IPS DF 6.9 (cell line): ENCODE measurements at regions not wholly inside any gene's neighbourhood (a gene's known extent, or its start where the extent isn't known, plus 50 kb on each side); places are given as distances from the start of the nearest gene placed in this dataset.

Source experiments
- DNase-seq: peaks from one replicate; pipeline ENCODE4 v3.0.0-alpha.2; 2013; ENCODE audit warnings: low read depth, low spot score
- H3K27ac ChIP-seq: one replicate; pipeline ENCODE4 v1.5.1; 2013; ENCODE audit warnings: low read length, control low read depth
- H3K27me3 ChIP-seq: 2 replicates; pipeline ENCODE4 v1.6.1; 2013; ENCODE audit warnings: mild to moderate bottlenecking, low read length; ENCODE audit not compliant: control insufficient read depth, insufficient read depth
- H3K36me3 ChIP-seq: 2 replicates; pipeline ENCODE4 v1.6.1; 2013; ENCODE audit warnings: low read length; ENCODE audit not compliant: control insufficient read depth, insufficient read depth
- H3K4me1 ChIP-seq: 2 replicates; pipeline ENCODE4 v1.6.1; 2013; ENCODE audit warnings: low read length; ENCODE audit not compliant: control insufficient read depth, insufficient read depth
- H3K4me3 ChIP-seq: 2 replicates; pipeline ENCODE4 v1.5.1; 2013; ENCODE audit warnings: mild to moderate bottlenecking, low read length
- H3K9me3 ChIP-seq: 2 replicates; pipeline ENCODE4 v1.6.1; 2013; ENCODE audit warnings: low read length, inconsistent platforms; ENCODE audit not compliant: control insufficient read depth, insufficient read depth
- WGBS: extraction: QIAGEN DNeasy Blood & Tissue Kit; methylation state at CpG from one replicate; pipeline ENCODE4 v1.1.7; 2013; ENCODE audit warnings: mixed read lengths, missing lambda C conversion rate; ENCODE audit not compliant: insufficient read length, insufficient coverage; 5-methylcytosine and 5-hydroxymethylcytosine counted together

- no peaks in the 10 kb centered on the region for H3K27me3 ChIP-seq
- H3K36me3 ChIP-seq = no peaks in the 10 kb centered on the region
- H3K9me3 ChIP-seq = no peaks in the 10 kb centered on the region
- no CpG with 5 or more reads among the region's 4 CpGs for WGBS
- H3K27ac ChIP-seq = no peak overlapping the region
- peaks cover 3% of the 10 kb centered on the region; the same call in 1 of the 2 replicates for H3K4me1 ChIP-seq
- H3K4me3 ChIP-seq = no peak overlapping the region
- DNase-seq = no peak
These were observed 317.0 kb downstream of the MAF start for GRCh38 chr16:79283578-79283977.

- no peak for DNase-seq
- no peak overlapping the region for H3K4me3 ChIP-seq
- no CpG with 5 or more reads among the region's 2 CpGs for whole genome bisulfite sequencing
These were observed 317.7 kb downstream of the MAF start for GRCh38 chr16:79282806-79283205.

DNA sequence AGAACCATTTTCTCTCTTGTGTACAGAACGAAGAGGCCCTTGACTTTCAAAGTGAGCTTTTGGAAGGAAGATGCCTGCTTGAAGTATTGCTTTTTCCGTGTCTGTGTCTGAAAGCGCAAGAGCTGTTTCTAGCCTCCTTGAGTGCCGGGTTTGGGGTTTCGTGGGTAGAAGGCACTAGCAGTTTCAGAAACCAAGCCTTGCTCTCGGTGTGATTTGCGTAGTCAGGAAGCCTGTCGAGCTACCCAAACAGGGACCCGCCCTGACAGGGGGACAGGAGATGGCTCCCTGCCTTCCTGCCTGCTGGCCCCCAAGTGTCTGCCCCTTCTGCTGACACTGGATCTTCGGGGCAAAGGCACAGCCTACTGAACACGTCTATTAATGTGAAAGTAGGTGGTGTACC, 322.0 kb downstream of the MAF start:
- Histone ChIP-seq H3K27me3 (no peaks in the 10 kb centered on the region), H3K4me3 (no peak overlapping the region), H3K27ac (no peak overlapping the region), H3K4me1 (no peaks in the 10 kb centered on the region; the same call in 1 of the 2 replicates), H3K36me3 (no peaks in the 10 kb centered on the region), H3K9me3 (no peaks in the 10 kb centered on the region)
- WGBS = no CpG with 5 or more reads among the region's 11 CpGs
- no peak for DNase-seq

More at GRCh38 chr16:79282806-79283205, 317.7 kb downstream of the MAF start:
- Histone ChIP-seq H3K27ac (no peak overlapping the region), H3K4me1 (peaks cover 3% of the 10 kb centered on the region; the same call in 1 of the 2 replicates), H3K27me3 (no peaks in the 10 kb centered on the region), H3K36me3 (no peaks in the 10 kb centered on the region), H3K9me3 (no peaks in the 10 kb centered on the region)

DNA sequence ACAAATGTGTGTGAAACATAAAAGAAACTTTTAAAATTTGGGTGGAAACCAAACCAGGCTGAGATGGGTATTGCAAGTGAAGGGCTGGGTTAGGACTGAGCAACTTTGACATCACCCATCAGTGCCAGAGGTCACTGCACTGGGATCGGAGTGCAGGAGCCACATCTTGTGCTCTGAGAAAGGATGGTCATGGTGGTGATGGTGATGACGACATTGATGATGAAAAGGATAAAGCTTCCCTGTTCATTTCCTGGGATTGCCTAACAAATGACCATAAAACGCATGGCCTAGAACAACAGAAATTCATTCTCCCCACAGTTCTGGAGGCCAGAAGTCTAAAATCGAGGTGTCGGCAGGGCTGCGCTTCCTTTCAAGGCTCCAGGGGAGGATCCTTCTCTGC, 324.0 kb downstream of the MAF start:
- no peak overlapping the region for H3K4me3 ChIP-seq
- no peaks in the 10 kb centered on the region; the same call in 1 of the 2 replicates for H3K4me1 ChIP-seq
- DNase-seq = no peak
- H3K27me3 ChIP-seq = no peaks in the 10 kb centered on the region
- WGBS = no CpG with 5 or more reads among the region's 6 CpGs
- H3K27ac ChIP-seq = no peak overlapping the region
- H3K36me3 ChIP-seq = no peaks in the 10 kb centered on the region
- no peaks in the 10 kb centered on the region for H3K9me3 ChIP-seq

DNA sequence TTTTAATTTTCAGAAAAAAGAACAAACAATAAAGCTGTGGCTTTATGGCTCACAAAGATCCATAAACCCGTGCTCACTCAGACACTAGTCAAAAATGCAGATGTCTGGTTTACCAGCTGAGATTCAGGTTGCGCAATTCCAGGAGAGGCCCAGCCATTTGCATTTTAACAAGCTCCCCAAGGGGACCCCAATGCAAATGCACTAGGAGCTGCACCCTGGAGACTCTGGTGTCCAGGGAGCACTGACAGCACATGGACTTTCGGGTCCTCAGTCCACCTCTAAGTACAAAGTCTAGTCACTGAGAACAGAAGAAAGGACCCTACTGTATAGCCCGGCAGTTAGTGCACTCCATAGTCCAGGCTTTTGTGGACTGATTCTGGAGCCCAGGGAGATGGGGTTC, 326.3 kb downstream of the MAF start:
- no peaks in the 10 kb centered on the region for H3K9me3 ChIP-seq
- DNase-seq = no peak
- no peaks in the 10 kb centered on the region for H3K36me3 ChIP-seq
- no peaks in the 10 kb centered on the region for H3K27me3 ChIP-seq
- H3K4me1 ChIP-seq = no peaks in the 10 kb centered on the region; the same call in 1 of the 2 replicates
- H3K27ac ChIP-seq = no peak overlapping the region
- no peak overlapping the region for H3K4me3 ChIP-seq
- no CpG with 5 or more reads among the region's 4 CpGs for WGBS

GRCh38 chr16:79272141-79272577, 328.4 kb downstream of the MAF start:
- H3K27ac ChIP-seq = no peak overlapping the region
- DNase-seq = no peak
- H3K4me1 ChIP-seq = peaks cover 2% of the 10 kb centered on the region; the same call in 1 of the 2 replicates
- WGBS = no CpG with 5 or more reads among the region's 19 CpGs
- no peaks in the 10 kb centered on the region for H3K36me3 ChIP-seq
- no peak overlapping the region for H3K4me3 ChIP-seq
- no peaks in the 10 kb centered on the region for H3K27me3 ChIP-seq
- H3K9me3 ChIP-seq = 0 out of 2 replicates have a peak, but pooled peaks cover 2% of the 10 kb centered on the region

- H3K36me3 ChIP-seq = no peaks in the 10 kb centered on the region
- no peak overlapping the region for H3K4me3 ChIP-seq
- no peak for DNase-seq
- H3K9me3 ChIP-seq = 0 out of 2 replicates have a peak, but pooled peaks cover 2% of the 10 kb centered on the region
- no peak overlapping the region for H3K27ac ChIP-seq
- peaks cover 2% of the 10 kb centered on the region; the same call in 1 of the 2 replicates for H3K4me1 ChIP-seq
- WGBS = no CpG with 5 or more reads among the region's 1 CpG
- no peaks in the 10 kb centered on the region for H3K27me3 ChIP-seq
These were observed 329.0 kb downstream of the MAF start for GRCh38 chr16:79271583-79271982.

GRCh38 chr16:79270011-79270410, 330.5 kb downstream of the MAF start:
- Histone ChIP-seq H3K4me1 (peaks cover 2% of the 10 kb centered on the region; the same call in 1 of the 2 replicates), H3K36me3 (no peaks in the 10 kb centered on the region), H3K27me3 (no peaks in the 10 kb centered on the region), H3K9me3 (0 out of 2 replicates have a peak, but pooled peaks cover 2% of the 10 kb centered on the region), H3K27ac (no peak overlapping the region), H3K4me3 (no peak overlapping the region)
- no peak for DNase-seq
- no CpG with 5 or more reads among the region's 2 CpGs for WGBS

DNA sequence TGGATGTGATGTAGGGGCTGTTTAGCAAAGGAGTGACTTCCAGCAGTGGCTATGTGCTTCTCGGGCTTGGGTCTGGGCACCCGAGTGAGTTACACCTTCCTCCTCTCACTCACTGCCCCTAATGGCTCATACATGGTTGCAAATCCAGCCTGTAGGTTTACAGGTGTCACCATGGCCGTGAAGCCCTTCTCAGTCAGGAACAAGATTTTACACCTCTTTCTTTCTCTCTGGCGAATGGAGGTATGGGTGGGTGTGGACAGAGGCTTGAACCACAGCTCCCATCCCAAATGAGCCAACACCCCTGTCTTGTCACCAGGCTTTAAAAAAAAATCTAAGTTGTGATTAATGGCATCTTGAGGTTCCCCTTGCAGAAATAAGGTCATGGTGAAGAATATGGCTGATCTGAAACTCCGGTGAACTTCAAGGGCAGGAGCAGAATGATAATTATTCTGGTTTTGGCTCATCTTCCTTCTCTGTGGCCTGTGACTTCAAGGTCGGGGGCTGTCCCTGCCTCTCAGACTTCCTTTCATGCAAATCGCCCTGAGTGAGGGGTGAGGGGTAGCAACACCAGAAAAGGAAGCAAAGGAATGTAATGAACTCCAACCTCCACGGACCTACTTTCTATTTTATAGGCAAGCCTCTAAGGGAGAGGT, 331.2 kb downstream of the MAF start:
- Histone ChIP-seq H3K4me1 (peaks cover 2% of the 10 kb centered on the region; the same call in 1 of the 2 replicates), H3K4me3 (no peak overlapping the region), H3K27ac (no peak overlapping the region), H3K27me3 (no peaks in the 10 kb centered on the region), H3K36me3 (no peaks in the 10 kb centered on the region), H3K9me3 (0 out of 2 replicates have a peak, but pooled peaks cover 2% of the 10 kb centered on the region)
- no CpG with 5 or more reads among the region's 8 CpGs for WGBS
- DNase-seq = no peak

GRCh38 chr16:79267781-79268180, 332.8 kb downstream of the MAF start:
- DNase-seq = no peak
- Histone ChIP-seq H3K9me3 (0 out of 2 replicates have a peak, but pooled peaks cover 2% of the 10 kb centered on the region), H3K4me3 (no peak overlapping the region), H3K27me3 (no peaks in the 10 kb centered on the region), H3K4me1 (peaks cover 2% of the 10 kb centered on the region; the same call in 1 of the 2 replicates), H3K36me3 (no peaks in the 10 kb centered on the region), H3K27ac (no peak overlapping the region)
- no CpG with 5 or more reads among the region's 6 CpGs for WGBS
